Heart right ventricle (tissue), 16 donors: ENCODE measurements at regions not wholly inside any gene's neighbourhood (a gene's known extent, or its start where the extent isn't known, plus 50 kb on each side); places are given as distances from the start of the nearest gene placed in this dataset.

ENCODE experiments used
- ATAC-seq, 8 donors: fragments of 200-7000 bp; cut with Tn5 transposase; one replicate each; pipeline ENCODE4 v1.9.1; 2020; ENCODE audit warnings: mild to moderate bottlenecking in 8 of 8, moderate library complexity in 8 of 8, moderate number of reproducible peaks in 1 of 8
- DNase-seq, 2 donors: peaks; one replicate each; pipeline ENCODE4 v3.0.0-alpha.2; 2020
- H3K27ac ChIP-seq, 10 donors: fragments of 200-600 bp; sonication (generic) in 2 of 10; one replicate each; pipeline versions ENCODE4 v1.5.0 to v1.8.0; 2020 to 2022; ENCODE audit warnings: mild to moderate bottlenecking in 3 of 10
- H3K27me3 ChIP-seq, 7 donors: fragments of 200-600 bp; one replicate each; pipeline ENCODE4 v1.8.0; 2021 to 2022; ENCODE audit warnings: mild to moderate bottlenecking in 2 of 7
- H3K36me3 ChIP-seq, 9 donors: fragments of 200-600 bp; sonication (generic) in 1 of 9; one replicate each; pipeline versions ENCODE4 v1.5.0 to v1.8.0; 2020 to 2022; ENCODE audit warnings: mild to moderate bottlenecking in 2 of 9
- H3K4me1 ChIP-seq, 9 donors: fragments of 200-600 bp; sonication (generic) in 1 of 9; one replicate each; pipeline versions ENCODE4 v1.5.0 to v1.8.0; 2020 to 2022; ENCODE audit warnings: mild to moderate bottlenecking in 4 of 9
- H3K4me3 ChIP-seq, 10 donors: fragments of 200-600 bp; sonication (generic) in 2 of 10; one replicate each; pipeline versions ENCODE4 v1.5.0 to v1.8.0; 2020 to 2022; ENCODE audit warnings: mild to moderate bottlenecking in 7 of 10, moderate library complexity in 2 of 10
- H3K9me3 ChIP-seq, 11 donors: fragments of 200-600 bp in 10 of 11; sonication (generic) in 2 of 11; one replicate each; pipeline versions ENCODE4 v1.5.0 to v1.8.0; 2013 to 2022; ENCODE audit warnings: mild to moderate bottlenecking in 2 of 11, control low read depth in 1 of 11, moderate library complexity in 1 of 11
- WGBS, 2 donors: extraction: QIAGEN DNeasy Blood & Tissue Kit; methylation state at CpG; one replicate each; pipeline ENCODE4 v1.1.7; 2013; ENCODE audit warnings: inconsistent platforms in 1 of 2; 5-methylcytosine and 5-hydroxymethylcytosine counted together
- intact Hi-C, 10 donors: fragments of 100-400 bp; cut with DNase I; formaldehyde crosslinking; loops; one replicate each; pipeline versions ENCODE4 v1.11.1 to v1.14.2; 2022
- TF ChIP-seq, protein P1 (sequence below), 9 donors: fragments of 200-600 bp; sonication (generic) in 2 of 9; IDR thresholded peaks; one replicate each; pipeline versions ENCODE4 v1.5.0 to v1.8.0; 2021 to 2022; ENCODE audit warnings: antibody characterized with exemption in 9 of 9, mild to moderate bottlenecking in 5 of 9, moderate library complexity in 1 of 9
- donor health status: Arrhythmogenic right ventricular cardiomyopathy.
- donor health status: ischemic (EF 13 %, LVEDD 7.1; RV severe dilation, severe dysfunction).
- donor health status: healthy with polysubstance abuse.
- donor health status: DM: no; HTN: yes; CAD: no.
- donor health status: DM: no; HTN: no; CAD: no.
- donor health status: ischemic (EF 25% LVEDD 6.9; RV normal size, moderate dysfunction).
- donor health status: ischemic (EF 25% LVEDD 5.7; RV mildly dilated, moderate dysfunction).
- donor health status: healthy.
- donor health status: DM: yes; HTN: yes; CAD: no.
- donor health status: Ischemic cardiomyopathy.
- donor health status: ischemic (EF 35%, LVEDD 5.7; RV mildly dilated, moderate dysfunction).
- donor health status: nonischemic (EF 11% LVEDD 7.7; RV severe dilation, severe dysfunction).
- donor health status: DM: yes; HTN: yes; CAD: no.
- donor health status: PGD.
- donor health status: ischemic (EF 29% LVEDD 5.4; RV normal size, mild dysfunction).
- donor health status: nonischemic (EF 23%, LVEDD 6.1; RV moderate dilation, normal function).

DNA sequence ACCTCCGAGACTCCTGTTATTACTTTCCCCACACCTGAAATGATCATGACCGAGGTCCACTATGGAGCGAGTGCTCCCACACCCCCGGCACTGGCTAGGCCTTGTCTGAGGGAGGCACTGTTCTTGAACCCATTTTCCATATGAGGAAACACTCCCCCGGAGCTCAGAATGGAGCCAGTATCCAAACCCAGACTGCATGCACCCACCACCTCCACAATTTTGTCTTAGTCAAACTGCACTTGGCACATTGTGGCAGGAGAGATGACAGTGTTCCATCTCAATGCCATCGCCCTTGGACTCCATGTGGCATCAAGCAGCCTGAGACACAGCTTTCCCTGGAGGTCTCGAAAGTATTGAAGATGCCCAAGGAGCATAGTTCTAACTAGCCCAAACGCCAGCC is 154.1 kb downstream of the NUP210 start:
- no peak for ATAC-seq
- Histone ChIP-seq H3K9me3 (peaks cover 0 to 14% (median 4%) of the 10 kb centered on the region in 11 donors), H3K27ac (no peak overlapping the region), H3K4me1 (peaks cover 0 to 24% (median 3%) of the 10 kb centered on the region in 9 donors), H3K36me3 (no peaks in the 10 kb centered on the region), H3K4me3 (no peak overlapping the region), H3K27me3 (peaks cover 0 to 11% (median 0%) of the 10 kb centered on the region in 7 donors)
- TF ChIP-seq, protein P1, sequence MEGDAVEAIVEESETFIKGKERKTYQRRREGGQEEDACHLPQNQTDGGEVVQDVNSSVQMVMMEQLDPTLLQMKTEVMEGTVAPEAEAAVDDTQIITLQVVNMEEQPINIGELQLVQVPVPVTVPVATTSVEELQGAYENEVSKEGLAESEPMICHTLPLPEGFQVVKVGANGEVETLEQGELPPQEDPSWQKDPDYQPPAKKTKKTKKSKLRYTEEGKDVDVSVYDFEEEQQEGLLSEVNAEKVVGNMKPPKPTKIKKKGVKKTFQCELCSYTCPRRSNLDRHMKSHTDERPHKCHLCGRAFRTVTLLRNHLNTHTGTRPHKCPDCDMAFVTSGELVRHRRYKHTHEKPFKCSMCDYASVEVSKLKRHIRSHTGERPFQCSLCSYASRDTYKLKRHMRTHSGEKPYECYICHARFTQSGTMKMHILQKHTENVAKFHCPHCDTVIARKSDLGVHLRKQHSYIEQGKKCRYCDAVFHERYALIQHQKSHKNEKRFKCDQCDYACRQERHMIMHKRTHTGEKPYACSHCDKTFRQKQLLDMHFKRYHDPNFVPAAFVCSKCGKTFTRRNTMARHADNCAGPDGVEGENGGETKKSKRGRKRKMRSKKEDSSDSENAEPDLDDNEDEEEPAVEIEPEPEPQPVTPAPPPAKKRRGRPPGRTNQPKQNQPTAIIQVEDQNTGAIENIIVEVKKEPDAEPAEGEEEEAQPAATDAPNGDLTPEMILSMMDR (IDR thresholded peaks at IDR 0.05): no peak
- no peak for DNase-seq
- WGBS, 2 donors: 88 to 91% methylated on average over 8 of the region's 8 CpGs
- intact Hi-C loops: no loop called here

DNA sequence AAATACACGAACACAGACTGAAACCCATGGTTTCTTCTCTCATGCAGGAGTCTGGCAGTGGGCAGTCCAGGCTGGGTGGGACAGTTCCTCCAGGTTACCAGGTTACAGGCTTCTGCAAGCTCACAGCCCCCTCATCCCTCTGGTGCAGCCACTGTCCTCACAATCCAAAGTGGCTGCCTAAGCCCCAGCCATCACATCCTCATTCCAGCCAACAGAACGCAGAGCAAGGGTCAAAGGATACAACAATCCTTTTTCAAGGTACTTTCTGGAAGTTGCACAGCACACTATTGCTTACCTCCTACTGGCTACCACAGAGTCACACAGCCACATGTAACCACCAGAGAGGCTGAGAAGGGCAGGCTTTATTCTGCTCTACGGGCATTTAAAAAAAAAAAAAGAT is 154.6 kb downstream of the NUP210 start:
- H3K4me1 ChIP-seq: peaks cover 0 to 29% (median 3%) of the 10 kb centered on the region in 9 donors
- 83 to 87% methylated on average over 3 of the region's 3 CpGs for WGBS, 2 donors
- H3K27ac ChIP-seq: no peak overlapping the region
- no peaks in the 10 kb centered on the region for H3K36me3 ChIP-seq
- H3K4me3 ChIP-seq: no peak overlapping the region
- H3K27me3 ChIP-seq: peaks cover 0 to 11% (median 0%) of the 10 kb centered on the region in 7 donors
- ATAC-seq (no peak), DNase-seq (no peak)
- TF ChIP-seq, protein P1 (IDR thresholded peaks at IDR 0.05): no peak
- intact Hi-C loops: no loop called here
- H3K9me3 ChIP-seq: peaks cover 0 to 12% (median 4%) of the 10 kb centered on the region in 11 donors

DNA sequence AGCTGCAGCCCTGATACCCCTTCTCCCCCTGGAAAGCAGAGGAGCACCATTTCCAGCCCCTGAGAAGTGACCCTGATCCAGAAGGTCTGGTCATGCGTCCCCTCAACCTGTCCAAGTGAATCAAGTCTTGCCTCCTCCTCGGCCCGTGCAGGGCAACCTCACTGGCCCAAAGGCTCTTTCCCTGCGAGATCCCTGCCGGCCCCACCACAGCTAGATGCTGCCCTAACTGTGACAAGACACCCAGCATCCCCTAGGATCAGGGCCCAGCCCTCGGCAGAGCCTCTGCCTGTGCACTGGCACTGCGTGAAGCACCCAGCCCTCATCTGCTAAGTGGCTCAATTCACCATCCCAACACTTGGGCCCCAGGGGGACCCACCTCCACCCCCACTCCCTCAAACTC is 155.1 kb downstream of the NUP210 start:
- intact Hi-C loops: no loop called here

DNA sequence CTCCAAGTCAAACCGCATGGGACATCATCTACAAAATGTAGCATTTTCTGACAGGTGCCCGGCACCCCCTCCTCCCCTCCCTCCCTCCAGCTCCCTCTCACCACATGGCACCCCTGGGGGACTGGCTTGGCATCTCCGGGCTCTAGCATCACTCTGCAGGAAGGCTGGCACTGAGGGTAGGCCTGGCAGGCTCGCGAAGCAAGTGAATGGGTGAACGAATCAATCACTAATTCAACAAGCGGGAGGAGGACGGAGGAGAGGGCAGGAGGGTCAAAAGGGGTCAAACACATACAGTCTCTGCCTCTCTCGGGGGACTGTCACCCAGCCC is 155.7 kb downstream of the NUP210 start:
- Histone ChIP-seq H3K27ac (peak overlapping the region in 9 of 10 donors; percentile 16 to 76 (median 35)), H3K9me3 (peaks cover 0 to 1% (median 0%) of the 10 kb centered on the region in 11 donors), H3K36me3 (no peaks in the 10 kb centered on the region), H3K27me3 (peaks cover 0 to 11% (median 0%) of the 10 kb centered on the region in 7 donors), H3K4me1 (peaks cover 0 to 39% (median 3%) of the 10 kb centered on the region in 9 donors), H3K4me3 (no peak overlapping the region)
- DNase-seq (no peak), ATAC-seq (no peak)
- TF ChIP-seq, protein P1 (IDR thresholded peaks at IDR 0.05): no peak
- WGBS, 2 donors: 77 to 79% methylated on average over 9 of the region's 9 CpGs
- intact Hi-C loops: no loop called here

More for the DNA sequence above, 155.1 kb downstream of the NUP210 start:
- TF ChIP-seq, protein P1 (IDR thresholded peaks at IDR 0.05): no peak
- WGBS, 2 donors: 87 to 93% methylated on average over 7 of the region's 7 CpGs
- peaks cover 0 to 7% (median 0%) of the 10 kb centered on the region in 11 donors for H3K9me3 ChIP-seq
- DNase-seq: no peak
- H3K4me1 ChIP-seq: peaks cover 0 to 33% (median 3%) of the 10 kb centered on the region in 9 donors
- peaks cover 0 to 11% (median 0%) of the 10 kb centered on the region in 7 donors for H3K27me3 ChIP-seq
- ATAC-seq: no peak
- H3K4me3 ChIP-seq: no peak overlapping the region
- H3K27ac ChIP-seq: no peak overlapping the region
- H3K36me3 ChIP-seq: no peaks in the 10 kb centered on the region
